SK-N-SH (cell line): ENCODE measurements at regions not wholly inside any gene's neighbourhood (a gene's known extent, or its start where the extent isn't known, plus 50 kb on each side); places are given as distances from the start of the nearest gene placed in this dataset.

Source experiments
- CTCF ChIA-PET: fragments of 300-600, 350-600 bp; formaldehyde crosslinking; extraction: SDS; loops from one replicate; lab custom pipeline; 2021; lab: Yijun Ruan, JAX
- POLR2A ChIA-PET: fragments of 350-600 bp; sonication (Branson Sonifier 250); formaldehyde crosslinking; extraction: SDS; loops from one replicate; lab custom pipeline; 2020; ENCODE audit warnings: antibody characterized with exemption, inconsistent platforms; lab: Yijun Ruan, JAX
- DNase-seq: peaks from one replicate; pipeline ENCODE4 v3.0.0; 2012
- H2AFZ ChIP-seq: fragments of 200-600 bp; sonication (generic); 2 replicates; pipeline ENCODE4 v1.8.1; 2016; ENCODE audit warnings: antibody characterized with exemption, mild to moderate bottlenecking, low read depth
- H3F3A ChIP-seq: fragments of 200-600 bp; sonication (generic); replicated peaks from 2 replicates; pipeline ENCODE3; 2016; ENCODE audit warnings: antibody characterized with exemption, mild to moderate bottlenecking; ENCODE audit not compliant: insufficient read depth
- H3K27ac ChIP-seq, 2 experiments: fragments of 200-500 bp in 1 of 2; fragments of 200-600 bp in 1 of 2; sonication (Bioruptor generic) in 1 of 2; sonication (generic), shearing (Covaris generic) in 1 of 2; 2 replicates each; pipeline versions ENCODE4 v1.5.1 to v1.6.1; 2014 to 2016; ENCODE audit warnings: low read depth in 2 of 2, inconsistent platforms in 1 of 2, low read length in 1 of 2, mild to moderate bottlenecking in 1 of 2, mixed read lengths in 1 of 2
- H3K27me3 ChIP-seq: fragments of 200-600 bp; sonication (generic), shearing (Covaris generic); 2 replicates; pipeline ENCODE4 v1.6.1; 2016; ENCODE audit warnings: mixed run types; ENCODE audit not compliant: insufficient read depth
- H3K36me3 ChIP-seq, 2 experiments: fragments of 200-500 bp in 1 of 2; fragments of 200-600 bp in 1 of 2; sonication (Bioruptor generic) in 1 of 2; sonication (generic) in 1 of 2; replicated peaks in 1 of 2; 2 replicates each; pipeline versions ENCODE3 to v1.5.1; 2014 to 2016; ENCODE audit warnings: low read length in 1 of 2, mild to moderate bottlenecking in 1 of 2; ENCODE audit not compliant: insufficient read depth in 2 of 2, control insufficient read depth in 1 of 2
- H3K4me1 ChIP-seq, 2 experiments: fragments of 200-500 bp in 1 of 2; fragments of 200-600 bp in 1 of 2; sonication (Bioruptor generic) in 1 of 2; sonication (generic), shearing (Covaris generic) in 1 of 2; 2 replicates each; pipeline versions ENCODE4 v1.5.1 to v1.6.1; 2014 to 2016; ENCODE audit warnings: low read depth in 1 of 2, low read length in 1 of 2, mixed run types in 1 of 2; ENCODE audit not compliant: insufficient read depth in 2 of 2, control insufficient read depth in 1 of 2
- H3K4me2 ChIP-seq: fragments of 200-600 bp; sonication (generic), shearing (Covaris generic); 2 replicates; pipeline ENCODE4 v1.6.1; 2017; ENCODE audit warnings: mixed run types
- H3K4me3 ChIP-seq, 2 experiments: fragments of 200-500 bp in 1 of 2; fragments of 200-600 bp in 1 of 2; sonication (Bioruptor generic) in 1 of 2; sonication (generic), shearing (Covaris generic) in 1 of 2; 2 replicates each; pipeline versions ENCODE4 v1.5.1 to v1.8.1; 2014 to 2016; ENCODE audit warnings: low read depth in 2 of 2, inconsistent platforms in 1 of 2, low read length in 1 of 2, mild to moderate bottlenecking in 1 of 2, mixed read lengths in 1 of 2, moderate library complexity in 1 of 2
- H3K79me2 ChIP-seq: fragments of 200-600 bp; sonication (generic); 2 replicates; pipeline ENCODE4 v1.8.1; 2017; ENCODE audit warnings: mild to moderate bottlenecking; ENCODE audit not compliant: insufficient read depth
- H3K9ac ChIP-seq: fragments of 200-600 bp; sonication (generic); 2 replicates; pipeline ENCODE4 v1.6.1; 2017; ENCODE audit warnings: mixed run types
- H3K9me2 ChIP-seq: fragments of 200-600 bp; sonication (generic); 2 replicates; pipeline ENCODE4 v1.6.1; 2017; ENCODE audit warnings: mixed run types
- H3K9me3 ChIP-seq: fragments of 200-600 bp; sonication (generic); 2 replicates; pipeline ENCODE4 v1.6.1; 2017; ENCODE audit warnings: mixed run types, mild to moderate bottlenecking, moderate library complexity
- H4K20me1 ChIP-seq: fragments of 200-600 bp; sonication (generic); 2 replicates; pipeline ENCODE4 v1.6.1; 2017; ENCODE audit warnings: mild to moderate bottlenecking, mixed run types; ENCODE audit not compliant: insufficient read depth
- CHD2 ChIP-seq: fragments of 150-350 bp; IDR thresholded peaks from 2 replicates; pipeline ENCODE4 v1.6.1; 2018; ENCODE audit warnings: low read length; ENCODE audit not compliant: partially characterized antibody
- EP300 ChIP-seq, 2 experiments: IDR thresholded peaks; 2 replicates each; pipeline versions ENCODE4 v1.4.0 to v1.6.1; 2012; ENCODE audit warnings: borderline replicate concordance in 1 of 2, low read depth in 1 of 2, low read length in 1 of 2
- FOSL2 ChIP-seq: IDR thresholded peaks from 2 replicates; pipeline ENCODE4 v1.4.0; 2012; ENCODE audit warnings: low read depth, mild to moderate bottlenecking, moderate library complexity, borderline replicate concordance
- FOXJ3 ChIP-seq: sonication (generic); formaldehyde crosslinking; IDR thresholded peaks from 2 replicates; pipeline ENCODE4 v1.5.1; 2020; ENCODE audit warnings: mild to moderate bottlenecking, missing genetic modification reagents
- GABPA ChIP-seq: IDR thresholded peaks from 2 replicates; pipeline ENCODE4 v1.4.0; 2012; ENCODE audit warnings: low read depth, mild to moderate bottlenecking
- GATA2 ChIP-seq: sonication (generic); formaldehyde crosslinking; IDR thresholded peaks from 2 replicates; pipeline ENCODE4 v1.5.0; 2020; ENCODE audit warnings: mild to moderate bottlenecking, missing genetic modification reagents
- RAD21 ChIP-seq: IDR thresholded peaks from 2 replicates; pipeline ENCODE4 v1.6.1; 2012; ENCODE audit warnings: mild to moderate bottlenecking, low read length
- RCOR1 ChIP-seq: fragments of 150-350 bp; IDR thresholded peaks from 2 replicates; pipeline ENCODE4 v1.6.1; 2017; ENCODE audit warnings: antibody characterized with exemption, low read length
- RFX5 ChIP-seq: IDR thresholded peaks from 2 replicates; pipeline ENCODE4 v1.6.1; 2012; ENCODE audit warnings: mild to moderate bottlenecking, improper control_type of control experiment, low read length
- SIN3A ChIP-seq: IDR thresholded peaks from 2 replicates; pipeline ENCODE4 v1.6.1; 2012; ENCODE audit warnings: low read depth, mild to moderate bottlenecking, low read length, moderate library complexity, borderline replicate concordance
- SMC3 ChIP-seq: IDR thresholded peaks from 2 replicates; pipeline ENCODE4 v1.6.1; 2012; ENCODE audit warnings: low read depth, low read length, improper control_type of control experiment
- TEAD4 ChIP-seq: IDR thresholded peaks from 2 replicates; pipeline ENCODE4 v1.4.0; 2012; ENCODE audit warnings: mild to moderate bottlenecking, borderline replicate concordance; ENCODE audit not compliant: insufficient read depth
- YY1 ChIP-seq: IDR thresholded peaks from 2 replicates; pipeline ENCODE4 v1.4.0; 2012; ENCODE audit warnings: low read depth, mild to moderate bottlenecking
- WGBS: methylation state at CpG from one replicate; pipeline ENCODE4 v1.1.6; 2017; ENCODE audit warnings: low lambda C conversion rate; 5-methylcytosine and 5-hydroxymethylcytosine counted together
- TF ChIP-seq, protein P1 (sequence below): fragments of 150-350 bp; IDR thresholded peaks from 2 replicates; pipeline ENCODE4 v1.6.1; 2017; ENCODE audit warnings: antibody characterized with exemption, low read length, low read depth, borderline replicate concordance
- TF ChIP-seq, protein P2 (sequence below): IDR thresholded peaks from 2 replicates; pipeline ENCODE4 v1.4.0; 2012; ENCODE audit warnings: low read depth, borderline replicate concordance
- TF ChIP-seq, protein P3 (sequence below): IDR thresholded peaks from 2 replicates; pipeline ENCODE4; 2012

DNA sequence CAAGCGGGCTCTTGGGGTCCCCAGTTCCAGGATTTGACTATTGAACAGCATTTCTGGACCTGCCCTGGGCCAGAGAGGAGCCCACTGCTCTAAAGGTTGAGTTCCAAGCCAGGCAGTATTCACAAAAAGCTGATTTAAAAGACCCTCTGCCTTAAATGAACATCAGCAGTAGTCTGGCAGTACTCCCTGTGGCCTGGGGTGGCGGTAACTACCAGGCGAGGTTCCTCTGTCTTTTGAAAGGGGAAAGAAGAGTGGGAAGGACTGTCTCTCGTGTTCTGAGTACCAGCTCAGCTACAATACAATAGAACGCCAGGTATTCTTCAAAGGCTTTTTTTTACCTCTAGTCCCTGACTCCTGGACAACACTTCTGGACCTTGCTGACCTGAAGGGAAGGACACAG is 456.4 kb upstream of the TEX13C start (continued):
- TF ChIP-seq RAD21 (no peak), RCOR1 (no peak), GABPA (no peak), FOXJ3 (CRISPR knock-in tag) (no peak)
- TF ChIP-seq, protein P1, sequence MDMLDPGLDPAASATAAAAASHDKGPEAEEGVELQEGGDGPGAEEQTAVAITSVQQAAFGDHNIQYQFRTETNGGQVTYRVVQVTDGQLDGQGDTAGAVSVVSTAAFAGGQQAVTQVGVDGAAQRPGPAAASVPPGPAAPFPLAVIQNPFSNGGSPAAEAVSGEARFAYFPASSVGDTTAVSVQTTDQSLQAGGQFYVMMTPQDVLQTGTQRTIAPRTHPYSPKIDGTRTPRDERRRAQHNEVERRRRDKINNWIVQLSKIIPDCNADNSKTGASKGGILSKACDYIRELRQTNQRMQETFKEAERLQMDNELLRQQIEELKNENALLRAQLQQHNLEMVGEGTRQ: no peak
- TF ChIP-seq, protein P2, sequence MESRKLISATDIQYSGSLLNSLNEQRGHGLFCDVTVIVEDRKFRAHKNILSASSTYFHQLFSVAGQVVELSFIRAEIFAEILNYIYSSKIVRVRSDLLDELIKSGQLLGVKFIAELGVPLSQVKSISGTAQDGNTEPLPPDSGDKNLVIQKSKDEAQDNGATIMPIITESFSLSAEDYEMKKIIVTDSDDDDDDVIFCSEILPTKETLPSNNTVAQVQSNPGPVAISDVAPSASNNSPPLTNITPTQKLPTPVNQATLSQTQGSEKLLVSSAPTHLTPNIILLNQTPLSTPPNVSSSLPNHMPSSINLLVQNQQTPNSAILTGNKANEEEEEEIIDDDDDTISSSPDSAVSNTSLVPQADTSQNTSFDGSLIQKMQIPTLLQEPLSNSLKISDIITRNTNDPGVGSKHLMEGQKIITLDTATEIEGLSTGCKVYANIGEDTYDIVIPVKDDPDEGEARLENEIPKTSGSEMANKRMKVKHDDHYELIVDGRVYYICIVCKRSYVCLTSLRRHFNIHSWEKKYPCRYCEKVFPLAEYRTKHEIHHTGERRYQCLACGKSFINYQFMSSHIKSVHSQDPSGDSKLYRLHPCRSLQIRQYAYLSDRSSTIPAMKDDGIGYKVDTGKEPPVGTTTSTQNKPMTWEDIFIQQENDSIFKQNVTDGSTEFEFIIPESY: no peak

DNA sequence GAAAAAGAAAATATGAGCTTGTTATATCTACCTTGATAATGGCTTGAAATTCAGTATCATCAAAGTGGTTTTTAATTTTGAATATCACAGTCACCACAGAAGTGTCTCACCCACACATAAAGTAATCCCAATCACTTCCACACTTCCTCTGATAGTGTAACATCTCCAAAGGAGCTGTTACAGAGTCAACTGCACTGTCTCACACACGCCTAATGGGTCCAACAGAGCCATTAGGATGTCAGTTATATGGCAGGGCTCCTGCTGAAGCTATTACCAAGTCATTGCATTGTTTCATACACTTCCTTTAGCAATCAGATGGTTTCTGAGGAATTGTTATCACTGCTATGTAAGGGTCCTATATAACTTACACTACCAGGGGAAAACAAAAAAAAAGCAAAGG is 432.1 kb upstream of the TEX13C start:
- WGBS: 4% methylated on average over 1 of the region's 1 CpG
- H3K9me3 ChIP-seq: no peaks in the 10 kb centered on the region
- no peaks in the 10 kb centered on the region for H3K79me2 ChIP-seq
- H3K9ac ChIP-seq: no peak overlapping the region
- no peak for DNase-seq
- ChIA-PET POLR2A (no interaction called here), CTCF (no interaction called here)
- H3K4me3 ChIP-seq: no peak overlapping the region
- TF ChIP-seq CHD2 (no peak), TEAD4 (no peak), SIN3A (no peak), EP300 (IDR thresholded peaks at IDR 0.05; ENCODE audit: borderline replicate concordance in 1 of 2, low read depth in 1 of 2, low read length in 1 of 2) (no peak), RFX5 (no peak)
- no peak overlapping the region for H3K27ac ChIP-seq
- H3K27me3 ChIP-seq: no peaks in the 10 kb centered on the region
- H2AFZ ChIP-seq: no peak overlapping the region
- H3K36me3 ChIP-seq: no peaks in the 10 kb centered on the region
- no peaks in the 10 kb centered on the region for H3K9me2 ChIP-seq
- no peak overlapping the region for H3K4me2 ChIP-seq
- no peaks in the 10 kb centered on the region for H3K4me1 ChIP-seq
- no peaks in the 10 kb centered on the region for H4K20me1 ChIP-seq
- H3F3A ChIP-seq: no peaks in the 10 kb centered on the region

DNA sequence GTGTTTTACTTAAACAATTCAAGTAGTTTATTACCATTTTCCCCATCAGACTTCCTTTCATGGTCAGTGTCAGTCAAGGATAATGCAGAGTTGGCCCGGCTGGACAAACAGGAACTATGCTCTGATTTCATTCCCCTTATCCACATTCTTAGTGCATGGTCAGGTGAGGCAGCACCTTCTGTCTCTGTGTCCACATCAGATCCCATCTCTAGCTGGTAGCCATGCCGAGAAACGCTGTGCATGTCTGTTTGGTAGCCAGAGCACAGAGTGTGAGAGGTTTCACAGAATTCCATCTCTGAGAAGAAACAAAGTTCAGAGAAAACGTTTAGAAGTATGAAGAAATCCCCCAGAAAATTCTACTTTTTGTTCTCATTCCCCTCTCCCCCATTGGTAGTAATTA is 423.7 kb upstream of the TEX13C start:
- Histone ChIP-seq H3K36me3 (no peaks in the 10 kb centered on the region), H3K4me1 (no peaks in the 10 kb centered on the region), H3K9ac (no peak overlapping the region), H3K9me3 (no peaks in the 10 kb centered on the region), H3K4me3 (no peak overlapping the region), H3K4me2 (no peak overlapping the region), H3F3A (no peaks in the 10 kb centered on the region), H3K27me3 (no peaks in the 10 kb centered on the region), H3K9me2 (no peaks in the 10 kb centered on the region), H4K20me1 (no peaks in the 10 kb centered on the region), H3K27ac (no peak overlapping the region), H3K79me2 (no peaks in the 10 kb centered on the region), H2AFZ (no peak overlapping the region)
- no peak for DNase-seq
- no peak for TF ChIP-seq YY1
- TF ChIP-seq FOSL2: no peak
- no peak for TF ChIP-seq GATA2 (CRISPR knock-in tag)
- TF ChIP-seq, protein P3, sequence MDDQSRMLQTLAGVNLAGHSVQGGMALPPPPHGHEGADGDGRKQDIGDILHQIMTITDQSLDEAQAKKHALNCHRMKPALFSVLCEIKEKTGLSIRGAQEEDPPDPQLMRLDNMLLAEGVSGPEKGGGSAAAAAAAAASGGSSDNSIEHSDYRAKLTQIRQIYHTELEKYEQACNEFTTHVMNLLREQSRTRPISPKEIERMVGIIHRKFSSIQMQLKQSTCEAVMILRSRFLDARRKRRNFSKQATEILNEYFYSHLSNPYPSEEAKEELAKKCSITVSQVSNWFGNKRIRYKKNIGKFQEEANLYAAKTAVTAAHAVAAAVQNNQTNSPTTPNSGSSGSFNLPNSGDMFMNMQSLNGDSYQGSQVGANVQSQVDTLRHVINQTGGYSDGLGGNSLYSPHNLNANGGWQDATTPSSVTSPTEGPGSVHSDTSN: no peak
- no peak for TF ChIP-seq SMC3
- ChIA-PET CTCF (no interaction called here), POLR2A (no interaction called here)
- 24% methylated on average over 4 of the region's 4 CpGs for WGBS
